ENCODE measurements at regions not wholly inside any gene's neighbourhood (a gene's known extent, or its start where the extent isn't known, plus 50 kb on each side); places are given as distances from the start of the nearest gene placed in this dataset.

GRCh38 chr3:83890039-83890762, 1068.6 kb upstream of the CADM2 start:
- ChIA-PET CTCF (ENCODE audit: low intra/inter-chr PET ratio) (no interaction called here), POLR2A (no interaction called here)
- no peak overlapping the region for H3K9ac ChIP-seq (ENCODE audit: insufficient read depth in 1 of 2, low read depth in 2 of 2, low read length in 2 of 2)
- H3K4me1 ChIP-seq (replicated peaks in 1 of 2; ENCODE audit: control insufficient read depth in 2 of 2, insufficient read depth in 2 of 2, low read length in 2 of 2), result no peaks in the 10 kb centered on the region
- no peaks in the 10 kb centered on the region for H3K36me3 ChIP-seq (ENCODE audit: control insufficient read depth, insufficient read depth, low read length)
- intact Hi-C loops (cut with micrococcal nuclease) (no loop called here), in situ Hi-C loops (cut with MboI) (no loop called here)
- no peak for ATAC-seq
- H3K27ac ChIP-seq (ENCODE audit: extremely low read depth, low read depth, low read length), result no peak overlapping the region
- H3K79me2 ChIP-seq (ENCODE audit: control insufficient read depth, insufficient read depth, low read length), result no peaks in the 10 kb centered on the region
- no peaks in the 10 kb centered on the region for H3K27me3 ChIP-seq (ENCODE audit: control insufficient read depth in 2 of 2, insufficient read depth in 2 of 2, low read length in 2 of 2)
- H3K9me3 ChIP-seq (replicated peaks; ENCODE audit: control insufficient read depth, insufficient read depth, low read depth, low read length), result no peaks in the 10 kb centered on the region
- H3K4me3 ChIP-seq, result no peak overlapping the region
- BruUV-seq (replicated peaks), result no TSS peak
- no peaks in the 10 kb centered on the region for H4K20me1 ChIP-seq (replicated peaks; ENCODE audit: control insufficient read depth, insufficient read depth, low read length)
- H3K4me2 ChIP-seq (ENCODE audit: insufficient read depth, low read length), result no peak overlapping the region
- no peak for DNase-seq (ENCODE audit: extremely low read depth in 1 of 4, low spot score in 3 of 4)
- TF ChIP-seq HSF4 (CRISPR knock-in tag; IDR thresholded peaks at IDR 0.05; ENCODE audit: borderline replicate concordance) (no peak), RREB1 (CRISPR knock-in tag; IDR thresholded peaks at IDR 0.05) (no peak), ZNF561 (CRISPR knock-in tag; conservative IDR thresholded peaks at IDR 0.05) (no peak), SNRNP70 (optimal IDR thresholded peaks at IDR 0.05; ENCODE audit: low read depth, low read length) (no peak), ZNF740 (CRISPR knock-in tag; IDR thresholded peaks at IDR 0.05) (no peak), ZNF740 (tag; IDR thresholded peaks at IDR 0.05) (no peak)
- no peaks in the 10 kb centered on the region for H3K9me1 ChIP-seq (ENCODE audit: control insufficient read depth, insufficient read depth, low read length)
- no peak overlapping the region for H2AFZ ChIP-seq (ENCODE audit: low read depth, low read length)
- 0% methylated on average over 1 of the region's 1 CpG for WGBS (ENCODE audit: insufficient coverage, low coverage, missing lambda C conversion rate)
- FAIRE-seq, result no peak

Data from K562 (cell line).